Ishikawa (cell line): ENCODE measurements at regions not wholly inside any gene's neighbourhood (a gene's known extent, or its start where the extent isn't known, plus 50 kb on each side); places are given as distances from the start of the nearest gene placed in this dataset.

Experiments
- CEBPB ChIP-seq: IDR thresholded peaks from 2 replicates; pipeline ENCODE4 v1.6.1; 2012
- CREB1 ChIP-seq: IDR thresholded peaks from 2 replicates; pipeline ENCODE4 v1.6.1; 2012; ENCODE audit warnings: low read depth
- EP300 ChIP-seq: IDR thresholded peaks from 2 replicates; pipeline ENCODE4 v1.6.1; 2012; ENCODE audit warnings: borderline replicate concordance
- MAX ChIP-seq: IDR thresholded peaks from 2 replicates; pipeline ENCODE4 v1.6.1; 2012
- RAD21 ChIP-seq: IDR thresholded peaks from 2 replicates; pipeline ENCODE4 v1.6.1; 2012; ENCODE audit warnings: low read depth
- TAF1 ChIP-seq: IDR thresholded peaks from 2 replicates; pipeline ENCODE4 v1.6.1; 2012; ENCODE audit warnings: low read depth, mild to moderate bottlenecking
- TEAD4 ChIP-seq: IDR thresholded peaks from 2 replicates; pipeline ENCODE4 v1.6.1; 2012
- YY1 ChIP-seq: IDR thresholded peaks from 2 replicates; pipeline ENCODE4 v1.6.1; 2012; ENCODE audit warnings: low read depth

GRCh38 chr4:127538016-127538415 is 94.7 kb upstream of the INTU start:
- no peak for TF ChIP-seq CEBPB
- no peak for TF ChIP-seq TAF1
- no peak for TF ChIP-seq MAX
- TF ChIP-seq YY1 = no peak
- TF ChIP-seq CREB1 = no peak
- no peak for TF ChIP-seq EP300
- no peak for TF ChIP-seq TEAD4
- no peak for TF ChIP-seq RAD21
